Left forelimb (tissue), 1 donor: ENCODE measurements at regions not wholly inside any gene's neighbourhood (a gene's known extent, or its start where the extent isn't known, plus 50 kb on each side); places are given as distances from the start of the nearest gene placed in this dataset.
"Not testable (repeated sequence)": the region's sequence is repeated elsewhere in the genome, so short reads cannot be mapped to it uniquely, and the experiment has no call there.

Source experiments
- DNase-seq: peaks from one replicate; pipeline ENCODE4 v3.0.0-alpha.2; 2018; ENCODE audit warnings: low spot score

DNA sequence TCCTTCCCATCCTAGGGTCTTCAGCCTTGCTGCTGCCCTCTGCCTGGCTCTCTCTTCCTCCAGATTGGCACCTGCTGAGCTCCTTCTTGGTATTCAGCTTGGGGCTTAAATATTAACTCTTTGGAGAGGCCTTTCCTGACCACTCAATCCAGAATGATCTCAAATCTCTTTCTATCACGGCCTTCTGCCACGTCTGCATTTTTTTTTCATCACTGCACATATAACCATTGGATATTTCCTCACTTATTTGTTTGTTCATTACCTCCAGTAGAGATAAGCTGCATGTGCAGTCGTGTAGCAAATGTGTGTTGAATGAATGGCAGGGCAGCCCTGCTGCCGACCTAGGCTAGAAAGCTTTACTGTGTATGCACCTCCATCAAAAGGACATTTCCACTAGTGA, 51.6 kb upstream of the MPP7 start:
- no peak for DNase-seq

- no peak for DNase-seq
These were observed 52.5 kb upstream of the MPP7 start for GRCh38 chr10:28355376-28355775.

DNA sequence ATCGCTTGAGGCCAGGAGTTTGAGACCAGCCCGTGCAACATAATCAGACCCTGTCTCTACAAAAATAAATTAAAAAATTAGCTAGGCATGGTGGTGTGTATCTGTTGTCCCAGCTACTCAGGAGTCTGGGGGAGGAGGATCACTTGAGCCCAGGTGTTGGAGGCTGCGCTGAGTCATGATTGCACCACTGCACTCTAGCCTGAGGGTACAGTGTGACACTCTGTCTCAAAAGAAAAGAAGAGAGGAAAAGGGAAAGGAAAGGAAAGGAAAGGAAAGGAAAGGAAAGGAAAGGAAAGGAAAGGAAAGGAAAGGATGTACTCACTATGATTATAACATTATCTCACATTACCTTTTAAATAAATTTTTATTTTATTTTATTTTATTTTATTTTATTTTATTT, 56.5 kb upstream of the MPP7 start:
- no peak for DNase-seq

GRCh38 chr10:28360175-28360574, 57.3 kb upstream of the MPP7 start:
- DNase-seq, result no peak

- DNase-seq, result no peak
These were observed 60.5 kb upstream of the MPP7 start for GRCh38 chr10:28363376-28363775.

- DNase-seq, result no peak
These were observed 63.0 kb upstream of the MPP7 start for GRCh38 chr10:28365840-28366239.

DNA sequence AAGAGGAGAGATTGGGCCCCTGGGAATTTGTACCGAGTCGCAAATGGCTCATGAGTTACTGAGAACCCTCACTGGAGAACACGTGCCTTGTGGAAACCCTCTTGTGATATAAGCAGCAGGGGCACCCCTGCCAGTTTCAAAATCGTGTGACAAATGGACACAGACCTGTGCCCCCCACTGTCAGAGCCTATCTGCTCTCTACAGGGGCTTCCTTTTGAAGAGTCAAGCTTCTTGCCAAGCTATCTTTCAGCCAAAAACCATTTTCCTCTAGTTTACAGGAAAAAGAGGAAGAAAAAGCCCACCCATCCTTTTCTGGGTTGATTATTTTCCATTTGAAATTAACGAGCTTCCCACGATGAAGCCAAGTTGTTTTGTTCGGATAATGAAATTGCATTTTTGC, 64.1 kb upstream of the MPP7 start:
- no peak for DNase-seq

DNA sequence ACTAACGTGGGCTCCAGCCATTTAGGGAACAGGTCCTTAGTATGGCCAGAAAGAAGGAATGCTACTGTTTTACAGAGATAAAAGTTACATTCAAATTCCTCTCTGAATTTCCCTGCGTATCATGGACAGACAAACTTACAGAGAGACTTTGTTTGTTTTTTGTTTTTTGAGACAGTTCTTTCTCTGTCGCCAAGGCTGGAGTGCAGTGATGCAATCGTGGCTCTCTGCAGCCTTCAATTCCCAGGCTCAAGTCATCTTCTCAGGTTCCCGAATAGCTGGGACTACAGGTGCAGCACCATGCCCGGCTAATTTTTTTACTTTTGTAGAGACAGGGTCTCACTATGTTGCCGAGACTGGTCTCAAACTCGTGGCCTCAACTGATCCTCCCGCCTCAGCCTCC, 64.5 kb upstream of the MPP7 start:
- DNase-seq, result no peak

DNA sequence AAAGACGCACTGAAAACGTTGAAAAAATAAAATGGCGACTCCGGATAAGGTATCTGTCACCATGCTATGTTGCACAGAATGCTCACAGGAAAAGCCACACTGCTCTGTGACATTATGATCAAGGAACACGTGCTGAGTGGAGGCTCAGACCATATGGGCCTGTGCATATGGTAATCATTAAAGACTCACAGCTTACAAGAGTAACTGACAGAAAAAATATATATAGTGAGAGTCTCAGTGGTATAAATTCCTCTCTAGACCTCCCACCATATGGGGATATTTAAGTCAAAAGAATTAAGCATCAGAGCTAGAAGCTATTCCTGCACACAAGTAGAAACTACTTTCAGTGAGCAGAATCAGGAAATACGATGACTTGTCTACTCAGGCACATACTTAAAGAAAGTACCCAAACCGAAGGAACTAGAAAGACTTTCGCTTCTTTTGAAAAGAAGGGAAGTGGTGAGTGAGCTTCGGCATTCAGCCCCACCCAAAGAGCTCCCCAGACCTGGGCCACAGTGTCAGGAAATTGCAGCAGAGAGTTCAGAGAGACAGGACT, 65.1 kb upstream of the MPP7 start:
- no peak for DNase-seq

GRCh38 chr10:28370107-28370835, 67.4 kb upstream of the MPP7 start:
- DNase-seq, result no peak

GRCh38 chr10:28371638-28372037, 68.8 kb upstream of the MPP7 start:
- not testable (repeated sequence) for DNase-seq

DNA sequence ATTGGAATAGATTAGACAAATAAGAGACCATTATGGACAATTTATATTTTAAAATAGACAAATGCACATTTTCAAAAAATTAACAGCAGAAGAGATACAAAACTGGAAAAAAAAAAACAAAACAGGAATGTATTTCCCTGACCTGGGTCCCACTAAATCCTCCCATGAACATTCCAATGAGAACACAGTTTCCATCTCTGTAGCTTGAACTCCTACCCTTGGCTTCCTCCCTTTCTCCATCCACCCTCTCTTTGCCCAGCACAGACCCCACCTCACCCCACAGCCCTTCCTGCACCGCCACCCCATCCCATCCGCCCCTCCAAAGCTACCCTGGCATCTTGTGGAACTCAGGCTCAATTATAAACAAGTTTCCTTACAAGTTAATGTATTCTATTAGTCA, 71.2 kb upstream of the MPP7 start:
- DNase-seq, result no peak

DNA sequence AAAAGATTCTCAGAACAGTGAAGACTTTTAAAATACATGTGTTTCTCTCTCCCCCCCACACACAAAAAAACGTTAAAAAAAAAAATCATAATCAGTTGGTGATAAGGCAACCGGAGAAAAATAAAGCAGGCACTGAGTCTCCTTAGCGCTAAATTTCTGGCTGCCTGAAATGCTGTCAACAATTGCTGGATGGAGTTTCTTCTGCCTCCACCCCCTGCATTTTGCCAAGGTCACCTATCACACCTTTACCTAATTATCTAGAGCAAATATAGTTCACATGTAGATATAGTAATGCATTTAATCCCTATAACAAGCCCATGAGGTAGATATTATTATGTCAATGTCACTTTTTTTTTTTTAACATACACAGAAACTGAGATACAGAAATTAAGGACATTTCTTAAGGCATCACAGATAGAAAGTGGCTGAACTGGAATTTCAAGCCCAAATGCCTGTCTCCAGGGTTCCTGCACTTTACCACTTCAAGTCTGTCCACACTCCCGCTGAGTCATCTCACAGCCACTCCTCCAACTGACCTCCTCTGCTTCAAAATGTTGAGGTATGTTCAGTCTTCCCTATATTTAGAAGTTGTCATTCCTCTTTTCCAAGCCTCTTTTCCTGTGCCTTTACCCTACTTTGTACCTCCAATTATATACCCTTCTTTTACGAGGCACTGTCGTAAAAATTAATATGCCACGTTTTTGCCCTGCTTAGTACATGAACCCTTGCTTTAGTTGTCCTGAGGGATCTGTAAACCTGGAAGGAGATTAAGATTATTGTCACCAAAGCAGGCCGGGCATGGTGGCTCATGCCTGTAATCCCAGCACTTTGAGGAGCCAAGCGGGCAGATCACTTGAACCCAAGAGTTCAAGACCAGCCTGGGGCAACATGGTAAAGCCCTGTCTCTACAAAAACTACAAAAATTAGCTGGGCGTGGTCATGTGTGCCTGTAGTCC, 72.8 kb upstream of the MPP7 start:
- no peak for DNase-seq

GRCh38 chr10:28378986-28379585, 76.2 kb upstream of the MPP7 start:
- no peak for DNase-seq

GRCh38 chr10:28381466-28381865, 78.6 kb upstream of the MPP7 start:
- DNase-seq, result no peak

DNA sequence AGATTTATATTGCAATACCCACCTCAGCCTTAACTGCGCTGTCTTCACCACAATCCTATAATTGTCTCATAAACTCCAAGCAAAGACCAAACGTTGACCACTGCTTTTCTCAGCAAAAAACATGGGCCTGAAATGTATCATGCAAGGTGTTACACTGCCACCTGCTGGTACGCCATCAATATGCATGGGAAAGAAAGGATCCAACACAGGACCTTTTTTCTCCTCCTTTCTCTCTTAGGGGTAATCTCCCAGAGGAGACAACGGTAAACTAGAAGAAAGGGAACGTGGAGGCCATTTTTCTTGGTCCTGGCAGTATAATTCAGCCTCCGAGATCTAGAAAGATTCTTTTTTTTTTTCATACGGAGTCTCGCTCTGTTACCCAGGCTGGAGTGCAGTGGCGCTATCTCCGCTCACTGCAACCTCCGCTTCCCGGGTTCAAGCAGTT, 79.1 kb upstream of the MPP7 start:
- DNase-seq, result peak; percentile 83

DNA sequence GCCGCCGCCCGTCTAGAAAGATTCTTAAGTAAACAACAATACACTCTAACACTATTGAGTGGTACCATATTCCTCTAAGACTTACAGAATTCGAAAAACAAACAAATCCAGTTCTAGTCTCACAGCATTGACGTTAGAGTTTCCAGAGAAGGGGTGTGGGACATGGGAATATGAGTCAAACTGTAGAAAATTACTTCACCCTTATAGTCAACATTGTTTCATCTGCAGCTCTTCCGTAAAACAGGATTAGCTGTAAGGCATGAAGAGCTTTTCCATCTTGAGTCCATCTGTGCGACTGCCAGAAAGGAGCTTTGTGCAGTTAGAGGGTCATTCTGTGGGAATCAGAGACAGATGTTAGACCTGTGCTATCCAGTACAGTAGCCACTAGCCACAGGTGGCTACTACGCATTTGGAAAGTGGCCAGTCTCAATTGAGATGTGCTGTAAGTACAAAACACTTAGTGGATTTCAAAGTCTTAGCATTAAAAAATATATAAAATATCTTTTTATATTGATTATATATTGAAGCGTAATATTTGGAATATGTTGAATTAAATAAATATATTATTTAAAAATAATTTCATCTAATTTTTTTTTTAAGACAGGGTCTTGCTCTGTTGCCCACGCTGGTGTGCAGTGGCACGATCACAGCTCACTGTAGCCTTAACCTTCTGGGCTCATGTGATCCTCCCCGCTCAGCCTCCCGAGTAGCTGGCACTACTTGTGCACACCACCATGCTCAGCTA, 79.8 kb upstream of the MPP7 start:
- no peak for DNase-seq

- no peak for DNase-seq
These were observed 81.7 kb upstream of the MPP7 start for GRCh38 chr10:28384557-28384956.

DNA sequence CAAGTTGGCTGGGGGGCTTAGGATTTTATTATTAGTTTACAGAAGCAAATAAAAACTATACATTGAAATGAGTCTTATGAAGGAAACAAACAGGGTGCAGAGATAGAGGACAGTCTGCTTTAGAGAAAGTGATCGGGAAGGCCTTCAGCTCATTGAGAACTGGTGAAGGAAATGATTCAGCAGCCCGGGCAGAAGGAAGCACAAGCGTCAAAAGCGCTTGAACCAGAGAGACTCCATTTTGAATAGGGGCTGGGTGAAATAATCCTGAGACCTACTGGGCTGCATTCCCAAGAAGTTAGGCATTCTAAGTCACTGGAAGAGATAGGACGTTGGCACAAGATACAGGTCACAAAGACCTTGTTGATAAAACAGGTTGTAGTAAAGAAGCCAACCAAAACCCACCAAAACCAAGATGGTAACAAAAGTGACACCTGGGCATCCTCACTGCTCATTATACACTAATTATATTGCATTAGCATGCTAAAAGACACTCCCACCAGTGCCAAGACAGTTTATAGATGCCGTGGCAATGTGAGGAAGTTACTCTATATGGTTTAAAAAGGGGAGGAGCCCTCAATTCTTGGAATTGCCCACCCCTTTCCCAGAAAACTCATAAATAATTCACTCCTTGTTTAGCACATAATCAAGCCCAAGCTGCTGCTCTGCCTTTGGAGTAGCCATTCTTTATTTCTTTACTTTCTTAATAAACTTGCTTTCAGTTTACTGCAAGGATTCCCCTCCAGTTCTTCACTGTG, 83.1 kb upstream of the MPP7 start:
- no peak for DNase-seq

DNA sequence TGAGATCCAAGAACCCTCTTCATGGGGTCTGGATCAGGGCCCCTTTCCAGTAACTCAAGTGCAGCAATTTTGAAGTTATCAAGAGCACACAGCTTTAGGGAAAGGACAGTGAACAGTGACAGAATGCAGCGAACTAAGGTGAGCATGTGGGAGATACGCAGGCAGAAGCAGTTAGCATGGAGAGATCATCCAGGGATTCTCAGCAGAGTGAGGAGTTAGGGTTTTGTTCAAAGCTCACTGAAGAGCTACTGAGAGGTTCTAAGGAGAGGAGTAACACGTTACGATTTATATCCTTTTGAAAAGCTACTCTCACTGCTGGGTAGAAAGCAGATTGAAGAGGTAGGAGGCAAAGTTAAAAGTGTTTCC, 83.6 kb upstream of the MPP7 start:
- DNase-seq, result no peak

DNA sequence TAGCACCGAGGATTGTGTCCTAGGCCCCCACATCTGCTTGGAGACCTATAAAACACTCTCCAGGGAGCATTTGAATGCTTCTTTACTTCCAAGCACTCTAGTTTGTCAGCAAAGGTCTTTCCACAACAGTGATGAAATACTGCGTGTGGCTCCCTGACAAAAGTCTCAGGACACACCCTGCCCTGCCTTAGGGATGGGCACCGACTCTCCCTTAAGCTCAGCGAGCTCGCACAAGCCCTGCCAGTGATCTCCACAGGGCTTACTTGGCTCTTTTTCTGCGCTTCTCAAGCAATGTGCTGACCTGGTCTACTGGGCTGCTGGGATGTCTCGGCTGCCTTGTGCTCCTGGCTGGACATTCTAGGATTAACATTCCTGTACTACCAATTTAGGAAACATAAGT, 84.3 kb upstream of the MPP7 start:
- no peak for DNase-seq
